GM21723 (cell line): ENCODE measurements at regions not wholly inside any gene's neighbourhood (a gene's known extent, or its start where the extent isn't known, plus 50 kb on each side); places are given as distances from the start of the nearest gene placed in this dataset.

ENCODE experiments used
- ATAC-seq: cut with Tn5 transposase; IDR thresholded peaks from one replicate; pipeline ENCODE4 v1.9.1; 2021; ENCODE audit warnings: mild to moderate bottlenecking, moderate library complexity; ENCODE audit not compliant: unreplicated experiment

- no peak for ATAC-seq
These were observed 194.5 kb downstream of the ICE1 start for GRCh38 chr5:5617024-5617423.

GRCh38 chr5:5616247-5616895, 193.9 kb downstream of the ICE1 start:
- ATAC-seq = no peak

GRCh38 chr5:5615569-5615968, 193.1 kb downstream of the ICE1 start:
- no peak for ATAC-seq

GRCh38 chr5:5613261-5613990, 190.9 kb downstream of the ICE1 start:
- no peak for ATAC-seq

- no peak for ATAC-seq
These were observed 189.6 kb downstream of the ICE1 start for GRCh38 chr5:5612096-5612495.

GRCh38 chr5:5609935-5610334, 187.5 kb downstream of the ICE1 start:
- ATAC-seq = no peak

- ATAC-seq = no peak
These were observed 182.8 kb downstream of the ICE1 start for GRCh38 chr5:5605170-5605764.

GRCh38 chr5:5602554-5602953, 180.1 kb downstream of the ICE1 start:
- no peak for ATAC-seq

GRCh38 chr5:5598547-5599113, 176.2 kb downstream of the ICE1 start:
- ATAC-seq = no peak

- no peak for ATAC-seq
These were observed 170.9 kb downstream of the ICE1 start for GRCh38 chr5:5593391-5593790.

- ATAC-seq = no peak
These were observed 170.1 kb downstream of the ICE1 start for GRCh38 chr5:5592541-5592940.

- ATAC-seq = no peak
These were observed 169.1 kb downstream of the ICE1 start for GRCh38 chr5:5591567-5591966.

GRCh38 chr5:5589857-5590256, 167.4 kb downstream of the ICE1 start:
- ATAC-seq = no peak

- no peak for ATAC-seq
These were observed 166.7 kb downstream of the ICE1 start for GRCh38 chr5:5588887-5589826.

GRCh38 chr5:5588386-5588785, 165.9 kb downstream of the ICE1 start:
- ATAC-seq = no peak

- ATAC-seq = no peak
These were observed 165.0 kb downstream of the ICE1 start for GRCh38 chr5:5587474-5587873.

GRCh38 chr5:5586721-5587120, 164.2 kb downstream of the ICE1 start:
- no peak for ATAC-seq

- no peak for ATAC-seq
These were observed 163.4 kb downstream of the ICE1 start for GRCh38 chr5:5585751-5586341.

GRCh38 chr5:5584751-5585150, 162.3 kb downstream of the ICE1 start:
- ATAC-seq = no peak

GRCh38 chr5:5584236-5584745, 161.8 kb downstream of the ICE1 start:
- ATAC-seq = no peak
